SK-N-SH (cell line): ENCODE measurements at regions not wholly inside any gene's neighbourhood (a gene's known extent, or its start where the extent isn't known, plus 50 kb on each side); places are given as distances from the start of the nearest gene placed in this dataset.

ENCODE experiments used
- CTCF ChIP-seq: fragments of 200-600 bp; sonication (generic); IDR thresholded peaks from 2 replicates; pipeline ENCODE4 v1.6.1; 2017; ENCODE audit warnings: antibody characterized with exemption, mild to moderate bottlenecking, moderate library complexity
- MAX ChIP-seq: IDR thresholded peaks from 2 replicates; pipeline ENCODE4 v1.4.0; 2012; ENCODE audit warnings: low read depth
- SIN3A ChIP-seq: IDR thresholded peaks from 2 replicates; pipeline ENCODE4 v1.6.1; 2012; ENCODE audit warnings: low read depth, mild to moderate bottlenecking, low read length, moderate library complexity, borderline replicate concordance

- TF ChIP-seq CTCF: no peak
- TF ChIP-seq MAX: no peak
- no peak for TF ChIP-seq SIN3A
Measured at GRCh38 chr11:112367895-112368294, 107.2 kb upstream of the PLET1 start.
